SK-N-SH treated with all-trans-retinoic acid at 6 μM for 48 hours (cell line): ENCODE measurements at regions not wholly inside any gene's neighbourhood (a gene's known extent, or its start where the extent isn't known, plus 50 kb on each side); places are given as distances from the start of the nearest gene placed in this dataset.

Source experiments
- ARNTL ChIP-seq: fragments of 450-650 bp; formaldehyde crosslinking; IDR thresholded peaks from 2 replicates; pipeline ENCODE4 v1.5.0; 2020; ENCODE audit warnings: low read depth, mild to moderate bottlenecking, moderate library complexity, borderline replicate concordance
- BACH2 ChIP-seq: fragments of 250-450 bp; sonication (Bioruptor Pico); IDR thresholded peaks from 2 replicates; pipeline ENCODE4 v1.9.0; 2021; ENCODE audit warnings: mild to moderate bottlenecking, borderline replicate concordance
- ESRRG ChIP-seq: fragments of 250-450 bp; sonication (Bioruptor Pico); IDR thresholded peaks from 2 replicates; pipeline ENCODE4 v1.6.1; 2021; ENCODE audit warnings: mild to moderate bottlenecking
- GLIS3 ChIP-seq: fragments of 250-450 bp; sonication (Bioruptor Pico); IDR thresholded peaks from 2 replicates; pipeline ENCODE4 v1.5.0; 2020; ENCODE audit warnings: mild to moderate bottlenecking, moderate library complexity
- RARB ChIP-seq: fragments of 250-450 bp; sonication (Bioruptor Pico); IDR thresholded peaks from 2 replicates; pipeline ENCODE4 v1.8.0; 2021; ENCODE audit warnings: mild to moderate bottlenecking, moderate library complexity
- ZNF565 ChIP-seq: fragments of 450-650 bp; formaldehyde crosslinking; conservative IDR thresholded peaks from 2 replicates; pipeline ENCODE4 v1.5.0; 2020; ENCODE audit warnings: low read depth, mild to moderate bottlenecking, moderate library complexity
- ZNF70 ChIP-seq: fragments of 450-650 bp; formaldehyde crosslinking; IDR thresholded peaks from 2 replicates; pipeline ENCODE4 v1.5.0; 2020; ENCODE audit warnings: mild to moderate bottlenecking, moderate library complexity
- ZNF8 ChIP-seq: fragments of 450-650 bp; formaldehyde crosslinking; IDR thresholded peaks from 2 replicates; pipeline ENCODE4 v1.5.0; 2020; ENCODE audit warnings: mild to moderate bottlenecking, moderate library complexity
- TF ChIP-seq, protein P1 (sequence below): fragments of 250-450 bp; sonication (Bioruptor Pico); IDR thresholded peaks from 2 replicates; pipeline ENCODE4 v1.8.0; 2020; ENCODE audit warnings: mild to moderate bottlenecking, moderate library complexity, borderline replicate concordance
- TF ChIP-seq, protein P2 (sequence below): fragments of 250-450 bp; sonication (Bioruptor Pico); IDR thresholded peaks from 2 replicates; pipeline ENCODE4 v1.5.1; 2020; ENCODE audit warnings: low read depth, mild to moderate bottlenecking, moderate library complexity

DNA sequence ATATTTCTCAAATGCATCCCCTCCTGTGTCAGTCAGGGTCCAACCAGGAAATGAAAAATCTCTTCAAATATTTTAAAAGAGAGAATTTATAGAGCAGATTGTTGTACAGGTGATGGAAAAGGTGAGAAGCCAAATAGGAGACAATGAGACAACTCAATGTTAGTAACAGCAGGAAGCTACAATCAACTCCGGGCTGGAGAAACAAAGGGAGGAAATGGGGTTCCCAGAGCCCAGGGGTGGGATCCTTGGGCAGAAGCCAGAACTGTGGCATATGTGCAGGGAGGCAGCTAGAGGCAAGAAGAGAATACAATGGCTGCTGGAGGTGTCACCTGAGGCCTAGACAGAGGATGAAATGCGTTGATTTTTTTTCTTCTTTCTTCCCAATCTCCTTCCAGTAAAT is 361.8 kb upstream of the ACTBL2 start:
- TF ChIP-seq, protein P1, sequence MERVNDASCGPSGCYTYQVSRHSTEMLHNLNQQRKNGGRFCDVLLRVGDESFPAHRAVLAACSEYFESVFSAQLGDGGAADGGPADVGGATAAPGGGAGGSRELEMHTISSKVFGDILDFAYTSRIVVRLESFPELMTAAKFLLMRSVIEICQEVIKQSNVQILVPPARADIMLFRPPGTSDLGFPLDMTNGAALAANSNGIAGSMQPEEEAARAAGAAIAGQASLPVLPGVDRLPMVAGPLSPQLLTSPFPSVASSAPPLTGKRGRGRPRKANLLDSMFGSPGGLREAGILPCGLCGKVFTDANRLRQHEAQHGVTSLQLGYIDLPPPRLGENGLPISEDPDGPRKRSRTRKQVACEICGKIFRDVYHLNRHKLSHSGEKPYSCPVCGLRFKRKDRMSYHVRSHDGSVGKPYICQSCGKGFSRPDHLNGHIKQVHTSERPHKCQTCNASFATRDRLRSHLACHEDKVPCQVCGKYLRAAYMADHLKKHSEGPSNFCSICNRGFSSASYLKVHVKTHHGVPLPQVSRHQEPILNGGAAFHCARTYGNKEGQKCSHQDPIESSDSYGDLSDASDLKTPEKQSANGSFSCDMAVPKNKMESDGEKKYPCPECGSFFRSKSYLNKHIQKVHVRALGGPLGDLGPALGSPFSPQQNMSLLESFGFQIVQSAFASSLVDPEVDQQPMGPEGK = no peak
- TF ChIP-seq ZNF8 (CRISPR knock-in tag) (no peak), ZNF565 (CRISPR knock-in tag) (no peak), ZNF70 (CRISPR knock-in tag) (no peak), GLIS3 (no peak), ESRRG (CRISPR knock-in tag) (no peak), ARNTL (no peak), BACH2 (CRISPR knock-in tag) (no peak), RARB (CRISPR knock-in tag) (no peak)
- TF ChIP-seq, protein P2, sequence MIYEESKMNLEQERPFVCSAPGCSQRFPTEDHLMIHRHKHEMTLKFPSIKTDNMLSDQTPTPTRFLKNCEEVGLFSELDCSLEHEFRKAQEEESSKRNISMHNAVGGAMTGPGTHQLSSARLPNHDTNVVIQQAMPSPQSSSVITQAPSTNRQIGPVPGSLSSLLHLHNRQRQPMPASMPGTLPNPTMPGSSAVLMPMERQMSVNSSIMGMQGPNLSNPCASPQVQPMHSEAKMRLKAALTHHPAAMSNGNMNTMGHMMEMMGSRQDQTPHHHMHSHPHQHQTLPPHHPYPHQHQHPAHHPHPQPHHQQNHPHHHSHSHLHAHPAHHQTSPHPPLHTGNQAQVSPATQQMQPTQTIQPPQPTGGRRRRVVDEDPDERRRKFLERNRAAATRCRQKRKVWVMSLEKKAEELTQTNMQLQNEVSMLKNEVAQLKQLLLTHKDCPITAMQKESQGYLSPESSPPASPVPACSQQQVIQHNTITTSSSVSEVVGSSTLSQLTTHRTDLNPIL = no peak
